HG03575 (cell line): ENCODE measurements at regions not wholly inside any gene's neighbourhood (a gene's known extent, or its start where the extent isn't known, plus 50 kb on each side); places are given as distances from the start of the nearest gene placed in this dataset.

Source experiments
- ATAC-seq: cut with Tn5 transposase; IDR thresholded peaks from one replicate; pipeline ENCODE4 v1.9.1; 2021; ENCODE audit not compliant: unreplicated experiment, insufficient number of reproducible peaks, low FRiP score; ENCODE audit errors: extremely low read depth

- ATAC-seq: no peak
These were observed 257.7 kb upstream of the PMFBP1 start for GRCh38 chr16:72429671-72430081.

- ATAC-seq: no peak
These were observed 256.9 kb upstream of the PMFBP1 start for GRCh38 chr16:72428681-72429376.

- ATAC-seq: no peak
These were observed 255.9 kb upstream of the PMFBP1 start for GRCh38 chr16:72427783-72428331.

- ATAC-seq: no peak
These were observed 255.3 kb upstream of the PMFBP1 start for GRCh38 chr16:72427051-72427782.

- no peak for ATAC-seq
These were observed 254.4 kb upstream of the PMFBP1 start for GRCh38 chr16:72426386-72426785.

GRCh38 chr16:72425571-72426341, 253.8 kb upstream of the PMFBP1 start:
- ATAC-seq: no peak

GRCh38 chr16:72424757-72425156, 252.8 kb upstream of the PMFBP1 start:
- no peak for ATAC-seq

- ATAC-seq: no peak
These were observed 250.4 kb upstream of the PMFBP1 start for GRCh38 chr16:72422308-72422897.

GRCh38 chr16:72419638-72420037, 247.7 kb upstream of the PMFBP1 start:
- no peak for ATAC-seq

- ATAC-seq: no peak
These were observed 243.4 kb upstream of the PMFBP1 start for GRCh38 chr16:72415379-72415778.

GRCh38 chr16:72410492-72410891, 238.5 kb upstream of the PMFBP1 start:
- ATAC-seq: no peak

- no peak for ATAC-seq
These were observed 237.5 kb upstream of the PMFBP1 start for GRCh38 chr16:72409423-72409822.

GRCh38 chr16:72406390-72406789, 234.4 kb upstream of the PMFBP1 start:
- ATAC-seq: no peak

GRCh38 chr16:72404299-72404698, 232.3 kb upstream of the PMFBP1 start:
- no peak for ATAC-seq

GRCh38 chr16:72401084-72401361, 229.1 kb upstream of the PMFBP1 start:
- no peak for ATAC-seq

- no peak for ATAC-seq
These were observed 228.5 kb upstream of the PMFBP1 start for GRCh38 chr16:72400257-72401083.

GRCh38 chr16:72399811-72400210, 227.9 kb upstream of the PMFBP1 start:
- no peak for ATAC-seq

- ATAC-seq: no peak
These were observed 225.9 kb upstream of the PMFBP1 start for GRCh38 chr16:72397876-72398275.

GRCh38 chr16:72394526-72394925, 222.6 kb upstream of the PMFBP1 start:
- no peak for ATAC-seq
